GM23338 (cell line): ENCODE measurements at regions not wholly inside any gene's neighbourhood (a gene's known extent, or its start where the extent isn't known, plus 50 kb on each side); places are given as distances from the start of the nearest gene placed in this dataset.

Experiments used
- TF ChIP-seq, protein P1 (sequence below), 2 experiments: fragments of 200-600 bp in 1 of 2; sonication (generic) in 1 of 2; conservative IDR thresholded peaks; 2 replicates each; pipeline versions ENCODE4 v1.5.1 to v1.6.1; 2016 to 2017; ENCODE audit warnings: antibody characterized with exemption in 2 of 2, low read depth in 2 of 2, mild to moderate bottlenecking in 2 of 2, moderate library complexity in 1 of 2
- TF ChIP-seq, protein P2 (sequence below): IDR thresholded peaks from 2 replicates; pipeline ENCODE4 v1.6.1; 2016; ENCODE audit warnings: antibody characterized with exemption

DNA sequence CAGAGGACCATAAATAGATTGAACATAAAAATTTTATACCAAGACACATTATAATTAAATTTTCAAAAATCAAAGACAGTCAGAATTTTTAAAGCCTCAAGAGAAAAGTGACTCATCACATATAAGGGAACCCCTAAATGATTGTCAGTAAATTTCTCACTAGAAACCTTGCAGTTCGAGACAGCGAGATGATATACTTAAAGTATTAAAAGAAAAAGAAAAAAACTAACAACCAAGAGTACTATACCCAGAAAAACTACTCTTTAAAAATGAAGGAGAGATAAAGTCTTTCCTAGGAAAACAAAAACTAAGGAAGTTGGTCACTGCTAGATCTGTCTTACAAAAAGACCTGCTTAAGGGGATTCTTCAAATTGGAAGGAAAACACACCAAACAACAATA is 251.4 kb upstream of the MSX2 start:
- TF ChIP-seq, protein P1, sequence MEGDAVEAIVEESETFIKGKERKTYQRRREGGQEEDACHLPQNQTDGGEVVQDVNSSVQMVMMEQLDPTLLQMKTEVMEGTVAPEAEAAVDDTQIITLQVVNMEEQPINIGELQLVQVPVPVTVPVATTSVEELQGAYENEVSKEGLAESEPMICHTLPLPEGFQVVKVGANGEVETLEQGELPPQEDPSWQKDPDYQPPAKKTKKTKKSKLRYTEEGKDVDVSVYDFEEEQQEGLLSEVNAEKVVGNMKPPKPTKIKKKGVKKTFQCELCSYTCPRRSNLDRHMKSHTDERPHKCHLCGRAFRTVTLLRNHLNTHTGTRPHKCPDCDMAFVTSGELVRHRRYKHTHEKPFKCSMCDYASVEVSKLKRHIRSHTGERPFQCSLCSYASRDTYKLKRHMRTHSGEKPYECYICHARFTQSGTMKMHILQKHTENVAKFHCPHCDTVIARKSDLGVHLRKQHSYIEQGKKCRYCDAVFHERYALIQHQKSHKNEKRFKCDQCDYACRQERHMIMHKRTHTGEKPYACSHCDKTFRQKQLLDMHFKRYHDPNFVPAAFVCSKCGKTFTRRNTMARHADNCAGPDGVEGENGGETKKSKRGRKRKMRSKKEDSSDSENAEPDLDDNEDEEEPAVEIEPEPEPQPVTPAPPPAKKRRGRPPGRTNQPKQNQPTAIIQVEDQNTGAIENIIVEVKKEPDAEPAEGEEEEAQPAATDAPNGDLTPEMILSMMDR (conservative IDR thresholded peaks at IDR 0.05; ENCODE audit: low read depth in 2 of 2): no peak
- TF ChIP-seq, protein P2, sequence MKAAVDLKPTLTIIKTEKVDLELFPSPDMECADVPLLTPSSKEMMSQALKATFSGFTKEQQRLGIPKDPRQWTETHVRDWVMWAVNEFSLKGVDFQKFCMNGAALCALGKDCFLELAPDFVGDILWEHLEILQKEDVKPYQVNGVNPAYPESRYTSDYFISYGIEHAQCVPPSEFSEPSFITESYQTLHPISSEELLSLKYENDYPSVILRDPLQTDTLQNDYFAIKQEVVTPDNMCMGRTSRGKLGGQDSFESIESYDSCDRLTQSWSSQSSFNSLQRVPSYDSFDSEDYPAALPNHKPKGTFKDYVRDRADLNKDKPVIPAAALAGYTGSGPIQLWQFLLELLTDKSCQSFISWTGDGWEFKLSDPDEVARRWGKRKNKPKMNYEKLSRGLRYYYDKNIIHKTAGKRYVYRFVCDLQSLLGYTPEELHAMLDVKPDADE: no peak
